HG02852 (cell line): ENCODE measurements at regions not wholly inside any gene's neighbourhood (a gene's known extent, or its start where the extent isn't known, plus 50 kb on each side); places are given as distances from the start of the nearest gene placed in this dataset.
"Not testable (repeated sequence)": the region's sequence is repeated elsewhere in the genome, so short reads cannot be mapped to it uniquely, and the experiment has no call there.

Experiments
- ATAC-seq: cut with Tn5 transposase; IDR thresholded peaks from one replicate; pipeline ENCODE4 v1.9.1; 2021; ENCODE audit warnings: mild to moderate bottlenecking, moderate library complexity; ENCODE audit not compliant: unreplicated experiment

DNA sequence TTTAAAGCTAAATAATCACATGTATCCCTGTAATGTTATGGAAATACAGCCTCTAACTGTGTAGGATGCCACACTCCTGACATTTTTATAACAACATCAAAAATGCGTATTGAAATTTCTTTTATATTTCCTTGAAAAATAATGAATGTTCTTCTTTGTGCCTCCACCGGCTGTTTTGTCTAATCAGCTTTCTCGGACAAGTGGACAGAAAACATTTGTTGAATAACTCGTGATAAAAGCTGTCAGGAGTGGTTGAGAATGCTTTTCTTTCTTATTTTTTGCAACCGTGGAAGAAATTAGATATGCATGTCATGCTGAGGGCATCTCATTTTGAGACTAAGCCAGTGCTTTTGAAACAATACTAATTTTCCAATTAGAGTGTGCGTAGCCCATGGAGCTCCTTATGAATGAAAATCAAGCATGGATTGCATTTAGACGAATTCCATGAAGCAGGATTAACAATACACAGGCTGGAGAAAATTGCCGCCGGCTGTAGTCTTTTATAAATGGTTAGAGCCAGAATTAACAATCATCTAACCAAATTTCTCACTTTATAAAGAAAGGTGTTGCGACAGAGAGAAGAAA lies 614.5 kb upstream of the LCORL start:
- no peak for ATAC-seq

DNA sequence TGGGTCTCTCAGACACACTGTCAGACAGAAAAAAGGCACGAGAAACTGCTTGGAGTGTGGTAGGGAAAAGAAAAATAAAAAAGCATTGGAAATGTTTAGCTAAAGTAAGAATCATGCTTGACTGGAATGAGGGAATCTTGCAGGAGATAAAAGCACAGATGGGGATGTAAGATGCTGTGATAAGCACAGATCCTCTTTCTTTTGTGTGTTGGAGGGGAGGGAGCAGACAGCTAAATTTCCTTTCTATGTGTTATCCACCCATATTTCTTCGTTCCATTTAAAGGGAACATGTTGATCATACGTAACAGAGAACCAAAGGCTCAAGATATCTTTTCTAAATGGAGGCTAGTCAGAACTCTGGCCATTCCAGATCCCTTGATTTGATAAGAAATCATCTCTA lies 614.0 kb upstream of the LCORL start:
- ATAC-seq: no peak

DNA sequence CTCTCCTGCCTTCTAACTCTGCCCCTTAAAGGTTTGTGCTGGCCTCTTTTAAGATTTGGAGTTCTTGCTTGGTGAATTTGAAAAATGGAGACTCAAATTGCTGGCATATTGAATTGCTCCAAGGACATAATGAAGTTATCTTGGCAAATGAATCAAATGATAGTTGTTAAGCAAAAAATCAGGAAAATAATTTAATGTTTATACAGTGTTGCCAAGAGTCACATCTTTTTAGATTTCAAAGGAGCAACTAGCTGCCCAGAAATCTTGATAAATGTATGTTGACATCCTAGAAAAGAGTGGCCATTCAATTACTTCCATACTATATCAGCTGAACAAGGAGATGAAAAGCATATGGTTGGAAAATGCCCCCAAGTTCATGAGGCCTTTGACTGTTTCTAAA lies 610.0 kb upstream of the LCORL start:
- ATAC-seq: no peak

DNA sequence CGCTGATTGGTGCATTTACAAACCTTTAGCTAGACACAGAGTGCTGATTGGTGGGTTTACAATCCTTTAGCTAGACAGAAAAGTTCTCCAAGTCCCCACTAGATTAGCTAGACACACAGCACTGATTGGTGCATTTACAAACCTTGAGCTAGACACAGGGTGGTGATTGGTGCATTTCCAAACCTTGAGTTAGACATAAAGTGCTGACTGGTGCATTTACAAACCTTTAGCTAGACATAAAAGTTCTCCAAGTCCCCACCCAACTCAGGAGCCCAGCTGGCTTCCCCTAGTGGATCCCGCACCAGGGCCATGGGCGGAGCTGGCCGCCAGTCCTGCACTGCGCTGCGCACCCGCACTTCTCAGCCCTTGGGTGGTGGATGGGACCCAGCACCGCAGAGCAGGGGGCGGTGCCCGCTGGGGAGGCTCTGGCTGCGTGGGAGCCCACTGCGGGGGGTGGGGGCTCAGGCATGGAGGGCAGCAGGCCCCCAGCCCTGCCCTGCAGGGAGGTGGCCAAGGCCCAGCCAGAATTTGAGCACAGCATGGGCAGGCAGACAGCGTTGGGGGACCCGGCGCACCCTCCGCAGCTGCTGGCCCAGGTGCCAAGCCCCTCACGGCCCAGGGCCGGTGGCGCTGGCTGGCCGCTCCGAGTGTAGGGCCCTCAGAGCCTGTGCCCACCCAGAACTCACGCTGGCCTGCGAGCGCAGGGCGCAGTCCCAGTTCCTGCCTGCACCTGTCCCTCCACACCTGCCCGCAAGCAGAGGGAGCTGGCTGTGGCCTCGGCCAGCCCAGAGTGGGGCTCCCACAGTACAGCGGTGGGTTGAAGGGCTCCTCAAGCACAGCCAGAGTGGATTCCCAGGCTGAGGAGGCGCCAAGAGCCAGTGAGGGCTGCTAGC lies 608.9 kb upstream of the LCORL start:
- ATAC-seq: no peak

DNA sequence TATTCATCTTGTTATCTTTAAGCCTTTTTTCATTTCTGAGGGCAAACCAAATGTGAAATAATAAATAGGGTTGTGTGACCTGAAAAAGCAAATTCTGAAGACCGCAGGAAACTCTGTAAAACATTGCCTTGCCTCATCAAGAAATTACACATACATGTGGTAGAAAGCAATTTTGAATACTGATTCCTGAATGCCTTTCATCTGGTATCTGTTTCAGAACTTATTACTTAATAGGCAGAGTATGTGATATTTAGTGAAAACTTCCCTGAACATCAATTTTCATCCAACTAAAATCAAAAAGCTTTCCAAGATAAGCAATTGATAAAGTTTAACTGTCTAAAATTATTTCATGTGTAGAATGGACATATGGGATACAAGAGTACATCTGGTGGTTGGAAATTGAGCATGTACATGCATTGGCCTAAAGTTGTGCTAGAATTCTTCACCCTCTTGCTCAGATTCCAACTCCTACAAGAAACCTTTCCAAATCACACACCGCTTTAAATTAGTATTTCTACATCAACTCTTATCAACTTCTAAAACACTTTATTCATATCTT lies 606.0 kb upstream of the LCORL start:
- ATAC-seq: no peak

DNA sequence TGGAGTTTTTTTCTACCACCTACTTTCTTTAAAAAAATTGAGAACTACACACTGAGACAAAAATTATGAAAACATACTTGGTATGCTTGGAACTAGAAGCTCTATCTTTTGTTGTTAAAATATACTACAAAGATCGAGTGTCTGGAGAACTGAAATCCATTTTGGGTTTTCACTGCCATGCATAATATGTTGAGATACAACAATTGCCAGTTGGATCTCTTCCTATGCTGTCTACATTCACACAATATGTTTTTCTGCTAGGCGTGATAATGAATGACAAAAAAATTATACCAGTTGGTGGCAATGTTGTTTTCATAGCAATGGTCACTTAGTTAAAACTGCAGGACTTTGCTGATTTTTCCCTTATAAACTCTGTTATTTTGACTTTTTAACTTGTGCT lies 605.4 kb upstream of the LCORL start:
- ATAC-seq: no peak

DNA sequence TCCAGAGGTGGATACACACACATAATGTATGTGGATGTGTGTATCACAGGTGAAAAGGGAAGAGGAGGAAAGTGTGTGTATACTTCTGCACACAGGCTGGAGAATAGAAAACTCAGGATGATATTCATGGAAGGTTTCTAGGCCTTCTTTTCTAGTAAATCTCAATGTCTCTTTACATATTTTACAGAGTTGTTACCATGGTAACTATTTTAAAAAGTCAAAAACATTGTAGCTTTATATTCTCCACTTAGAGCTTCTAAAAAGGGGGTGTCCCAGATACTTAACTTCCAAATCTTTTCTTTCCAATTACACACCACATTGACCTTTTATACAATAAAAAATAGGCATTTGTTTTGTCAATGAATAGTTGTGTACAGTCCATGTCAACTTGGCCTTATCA lies 604.8 kb upstream of the LCORL start:
- no peak for ATAC-seq

DNA sequence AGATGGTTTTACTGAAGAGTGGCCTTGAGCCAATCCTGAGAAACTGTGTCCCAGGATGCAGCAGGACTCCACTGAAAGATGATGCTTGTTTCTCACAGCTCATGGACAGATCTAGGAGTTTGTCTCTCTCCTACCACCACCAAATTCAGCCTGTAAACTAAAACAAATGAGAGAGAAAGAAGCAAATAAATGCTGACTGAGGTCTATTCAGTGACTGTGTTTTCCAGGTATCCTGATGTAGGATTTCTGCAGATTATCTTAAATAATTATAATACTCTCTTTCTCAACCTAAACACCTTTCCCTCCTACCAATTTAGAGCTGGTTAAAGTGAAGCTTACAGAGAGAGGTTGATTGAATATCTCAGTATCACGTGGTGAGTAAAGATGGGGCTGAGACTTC lies 599.6 kb upstream of the LCORL start:
- no peak for ATAC-seq

DNA sequence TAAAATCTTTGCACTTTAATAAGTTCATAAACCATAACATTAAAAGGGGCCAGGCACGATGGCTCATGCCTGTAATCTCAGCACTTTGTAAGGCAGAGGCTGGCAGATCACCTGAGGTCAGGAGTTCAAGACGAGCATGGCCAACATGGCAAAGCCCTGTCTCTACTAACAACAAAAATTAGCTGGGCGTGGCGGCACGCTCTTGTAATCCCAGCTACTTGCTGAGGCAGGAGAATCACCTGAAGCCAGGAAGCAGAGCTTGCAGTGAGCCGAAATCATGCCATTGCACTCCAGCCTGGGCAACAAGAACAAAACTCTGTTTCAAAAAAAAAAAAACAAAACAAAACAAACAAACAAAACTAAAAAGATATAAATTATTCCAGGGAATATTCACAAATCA lies 595.2 kb upstream of the LCORL start:
- ATAC-seq: no peak

DNA sequence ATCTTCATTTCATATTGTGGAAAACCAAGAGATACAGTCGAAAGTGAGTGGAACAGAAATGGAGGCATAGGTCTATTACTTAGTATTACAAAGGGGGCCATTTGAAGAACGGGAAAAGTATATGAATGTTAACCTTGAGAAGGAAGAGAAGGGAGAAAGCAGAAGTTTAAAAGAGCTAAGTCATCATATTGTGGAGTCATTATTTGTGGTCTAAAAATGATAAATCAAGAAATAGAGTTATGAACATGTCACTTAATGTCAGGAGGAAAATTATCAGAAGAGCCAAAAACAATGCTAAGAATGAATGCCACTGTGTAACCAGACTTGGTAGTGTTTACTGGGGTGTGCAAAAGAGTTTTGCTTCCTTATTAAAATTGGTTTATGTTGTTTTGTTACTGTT lies 589.5 kb upstream of the LCORL start:
- ATAC-seq: no peak

DNA sequence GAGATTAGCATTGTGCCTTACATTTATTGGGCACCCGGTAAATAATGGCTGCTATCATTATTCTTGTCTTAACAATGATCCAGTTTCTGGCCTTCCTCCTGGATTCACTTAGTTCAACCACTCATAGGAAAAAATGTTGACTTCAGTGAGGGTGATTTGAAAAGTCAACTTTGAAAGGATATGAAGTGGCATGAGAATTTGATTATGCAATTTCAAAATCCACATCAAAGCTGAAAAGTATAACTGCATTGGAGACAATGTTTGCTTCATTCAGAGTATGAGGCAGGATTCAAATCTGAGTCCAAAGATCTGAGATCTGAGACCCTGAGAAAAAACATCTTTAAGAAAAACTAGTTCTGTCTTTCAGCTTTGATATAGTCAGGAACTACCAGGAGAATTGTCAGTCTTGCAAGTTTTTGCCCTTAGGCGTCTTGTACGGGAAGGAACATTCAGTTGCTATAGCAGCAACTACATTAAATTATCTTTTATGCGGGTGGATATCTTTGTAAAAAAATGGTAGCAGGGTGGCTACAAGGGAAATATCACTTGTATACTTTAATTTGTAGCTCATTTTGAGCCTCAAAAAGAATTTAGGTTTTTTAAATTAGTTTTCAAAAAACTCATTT lies 587.5 kb upstream of the LCORL start:
- no peak for ATAC-seq

DNA sequence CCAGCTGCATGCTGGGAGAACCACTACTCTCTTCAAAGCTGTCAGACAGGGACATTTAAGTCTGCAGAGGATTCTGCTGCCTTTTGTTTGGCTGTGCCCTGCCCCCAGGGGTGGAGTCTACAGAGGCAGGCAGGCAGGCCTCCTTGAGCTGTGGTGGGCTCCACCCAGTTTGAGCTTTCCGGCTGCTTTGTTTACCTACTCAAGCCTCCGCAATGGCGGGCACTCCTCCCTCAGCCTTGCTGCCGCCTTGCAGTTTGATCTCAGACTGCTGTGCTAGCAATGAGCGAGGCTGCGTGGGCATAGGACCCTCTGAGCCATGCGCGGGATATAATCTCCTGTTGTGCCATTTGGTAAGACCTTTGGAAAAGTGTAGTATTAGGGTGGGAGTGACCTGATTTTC lies 581.1 kb upstream of the LCORL start:
- not testable (repeated sequence) for ATAC-seq

DNA sequence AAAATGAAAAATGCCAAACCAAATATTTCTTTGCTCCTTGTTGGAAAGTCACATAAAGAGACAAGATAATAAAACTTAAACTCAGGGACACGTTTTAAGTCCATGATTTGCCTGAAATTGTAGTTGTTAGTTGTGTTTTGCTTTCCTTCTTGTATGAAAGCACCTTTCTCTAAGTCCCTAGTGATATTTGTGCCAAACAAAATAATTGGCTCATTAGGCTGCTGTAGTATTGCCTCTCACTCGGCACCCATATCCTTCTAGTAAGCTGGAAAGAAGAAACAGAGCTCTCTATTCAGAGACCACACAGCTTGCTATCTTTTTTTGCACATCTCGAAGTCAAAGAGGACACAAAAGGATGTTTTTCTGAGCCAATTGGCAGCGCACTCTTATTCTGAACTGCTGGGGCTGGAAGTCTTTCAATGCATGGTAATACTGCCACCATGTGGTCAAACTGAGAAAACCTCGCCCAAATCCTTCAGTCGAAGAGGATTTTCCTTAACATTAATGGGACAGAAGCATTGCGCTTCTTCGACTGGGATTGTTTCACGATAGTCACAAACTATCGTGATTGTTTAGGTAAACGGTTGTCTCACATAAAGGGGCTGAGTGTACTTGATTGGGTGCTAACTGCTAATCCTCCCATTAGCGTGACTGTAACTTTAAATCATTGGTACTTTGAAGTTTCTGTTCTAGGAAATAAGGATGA lies 571.9 kb upstream of the LCORL start:
- peak; percentile 94 for ATAC-seq

DNA sequence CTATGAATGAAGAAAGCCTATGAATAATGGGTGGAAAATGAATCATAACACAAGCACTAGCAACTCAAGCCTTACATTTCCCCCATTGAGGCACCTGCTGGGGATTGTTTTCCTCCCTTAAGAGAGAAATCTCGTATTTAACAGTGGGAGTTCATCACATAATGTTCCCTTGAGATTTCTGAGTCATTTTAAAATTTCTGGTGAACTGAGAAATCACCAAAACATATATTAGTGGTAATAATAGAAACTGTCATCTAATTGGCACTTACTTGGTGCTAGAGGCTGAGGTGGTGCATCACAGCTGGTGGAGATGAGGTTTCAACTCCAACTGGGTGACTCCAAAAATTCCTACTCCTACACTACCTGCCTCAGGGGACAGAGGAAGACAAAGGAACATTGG lies 561.3 kb upstream of the LCORL start:
- no peak for ATAC-seq

DNA sequence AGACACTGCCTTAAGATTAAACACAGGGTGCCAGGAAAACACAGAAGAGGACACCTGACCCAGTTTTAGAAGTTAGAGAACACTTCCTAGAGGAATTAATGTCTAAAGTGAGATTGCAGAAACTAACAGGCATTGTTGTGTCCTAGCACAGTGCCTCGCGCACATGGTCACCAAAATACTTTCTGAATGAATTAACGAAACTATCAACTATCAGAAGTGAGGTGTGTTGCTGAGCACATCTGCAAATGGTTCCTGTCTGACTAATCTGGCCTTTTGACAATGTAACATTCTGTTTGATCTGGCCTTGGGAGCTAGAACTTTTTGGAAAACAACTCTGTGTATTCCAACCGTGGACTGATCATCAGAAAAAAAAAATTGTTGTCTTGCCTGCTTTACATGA lies 556.8 kb upstream of the LCORL start:
- peak; percentile 78 for ATAC-seq

DNA sequence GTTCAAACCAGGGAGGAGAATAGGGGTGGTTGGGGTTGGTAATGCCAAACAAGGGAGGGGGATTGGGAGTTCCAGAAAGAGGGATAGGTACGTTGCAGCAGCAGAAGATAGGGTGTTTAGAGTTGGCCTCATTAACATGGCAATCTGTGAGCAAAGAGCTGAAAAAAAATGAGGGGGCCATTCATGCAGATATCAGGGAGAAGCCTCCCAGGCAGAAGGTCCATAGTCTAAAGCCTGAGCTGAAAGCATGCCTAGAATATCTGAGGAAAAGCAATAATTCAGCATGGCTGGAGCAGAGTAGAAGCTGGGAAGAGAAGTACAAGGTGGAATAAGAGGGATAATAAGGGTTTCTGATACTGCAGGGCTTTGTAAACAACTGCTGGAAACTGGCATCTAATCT lies 550.9 kb upstream of the LCORL start:
- ATAC-seq: no peak

DNA sequence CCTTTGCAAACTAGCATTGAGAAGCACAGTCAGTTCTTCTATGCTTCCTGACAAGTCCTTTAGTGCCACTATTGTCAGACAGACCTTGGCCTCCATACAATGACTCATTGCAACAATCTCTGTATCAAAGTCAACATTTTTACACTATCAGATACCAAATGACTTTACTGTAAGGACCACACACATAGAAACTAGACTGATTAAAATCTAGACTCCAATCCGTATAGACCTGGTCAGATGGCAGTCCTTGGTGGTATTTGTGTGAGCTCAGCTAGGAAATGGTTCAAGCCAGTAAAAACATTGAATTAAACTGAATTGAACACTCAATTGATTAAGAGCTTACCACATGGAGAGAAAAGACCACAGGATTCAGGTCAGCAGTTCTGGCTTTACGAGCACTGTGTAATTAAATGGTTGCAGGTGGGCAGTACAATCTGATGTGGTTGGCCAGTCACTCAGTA lies 549.8 kb upstream of the LCORL start:
- no peak for ATAC-seq

DNA sequence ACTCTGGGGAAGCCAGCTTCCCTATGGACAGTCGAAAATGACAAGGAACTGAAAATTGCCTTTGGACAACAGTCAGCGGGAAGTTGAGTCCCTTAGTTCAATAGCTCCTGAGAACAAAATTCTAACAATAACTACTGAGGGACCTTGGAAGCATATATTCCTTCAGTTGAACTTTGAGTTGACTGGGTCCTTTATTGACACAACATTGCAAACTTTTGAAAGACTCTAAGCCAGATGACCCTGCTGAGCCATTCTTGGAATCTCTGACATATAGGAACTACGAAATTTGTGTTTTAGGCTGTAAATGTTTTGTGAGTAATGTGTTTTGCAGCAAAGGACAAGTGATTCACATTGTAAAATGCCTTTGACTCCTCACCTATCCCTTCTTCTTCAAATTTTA lies 548.8 kb upstream of the LCORL start:
- no peak for ATAC-seq

DNA sequence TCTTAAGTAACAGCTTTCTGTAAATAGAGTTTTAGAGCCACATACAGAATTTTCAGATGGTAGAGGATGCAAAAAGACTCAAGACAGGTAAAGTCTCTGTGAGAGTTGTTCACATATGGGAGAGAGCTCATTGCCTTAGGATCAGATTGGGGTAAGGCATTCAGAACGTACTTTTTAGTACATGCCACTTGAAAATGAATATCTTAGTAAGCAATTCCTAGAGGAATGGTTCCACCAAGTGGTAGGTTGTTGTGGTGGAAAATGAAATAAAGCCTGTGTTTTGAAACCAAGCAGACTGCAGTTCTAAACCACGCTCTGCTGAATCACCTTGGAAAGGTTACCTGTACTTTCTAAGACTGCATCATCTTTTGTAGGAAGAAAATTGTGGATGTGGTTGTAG lies 547.0 kb upstream of the LCORL start:
- no peak for ATAC-seq

DNA sequence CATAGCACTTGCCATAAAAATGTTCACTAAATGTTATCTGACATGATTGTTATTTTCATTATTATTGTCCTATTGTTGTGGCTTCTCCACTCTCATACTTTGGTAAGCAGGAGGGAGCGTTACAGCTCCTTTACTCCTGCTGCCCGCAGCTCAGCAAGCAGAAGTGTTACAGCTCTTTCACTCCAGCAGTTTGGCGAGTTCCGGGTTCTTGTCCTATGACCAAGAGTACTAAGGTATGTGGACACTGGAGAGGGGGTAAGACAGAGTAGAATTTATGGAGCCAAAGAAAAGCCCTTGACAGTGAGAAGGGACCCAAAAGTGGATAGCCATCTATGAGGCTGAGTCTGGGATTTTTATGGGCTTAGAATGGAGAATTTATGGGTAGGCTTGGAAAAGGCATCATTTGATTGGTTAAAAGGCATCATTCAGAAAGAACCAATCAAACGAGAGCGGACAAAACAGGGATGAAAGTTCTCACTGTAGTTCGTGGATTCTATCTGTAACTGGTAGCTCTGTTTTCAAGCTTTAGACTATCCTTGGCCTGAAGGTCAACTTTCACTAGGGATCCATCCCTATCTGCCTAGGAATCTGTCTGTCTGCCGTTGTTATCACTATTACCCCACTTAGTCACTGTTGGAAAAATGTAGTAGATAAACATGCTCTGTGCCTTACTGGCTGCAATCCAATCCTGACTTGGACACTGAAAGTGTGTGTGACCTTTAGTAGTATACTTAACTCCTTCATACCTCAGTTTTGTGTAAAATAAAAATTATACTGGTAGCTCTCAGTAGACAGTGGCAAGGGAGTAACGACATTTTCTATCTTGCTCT lies 545.6 kb upstream of the LCORL start:
- no peak for ATAC-seq
